DOHH2 (cell line): ENCODE measurements at regions not wholly inside any gene's neighbourhood (a gene's known extent, or its start where the extent isn't known, plus 50 kb on each side); places are given as distances from the start of the nearest gene placed in this dataset.

Experiments
- H3F3A ChIP-seq: fragments of 200-600 bp; sonication (generic), shearing (Covaris generic); 2 replicates; pipeline ENCODE4 v1.6.0; 2016; ENCODE audit warnings: antibody characterized with exemption, mild to moderate bottlenecking; ENCODE audit not compliant: control insufficient read depth, insufficient read depth
- H3K27ac ChIP-seq: fragments of 200-600 bp; sonication (generic); 2 replicates; pipeline ENCODE4 v1.5.1; 2014; ENCODE audit warnings: low read depth, mild to moderate bottlenecking, low read length, moderate library complexity
- H3K27me3 ChIP-seq: fragments of 200-600 bp; sonication (generic); 2 replicates; pipeline ENCODE4 v1.6.1; 2014; ENCODE audit warnings: mild to moderate bottlenecking, low read length, mixed read lengths; ENCODE audit not compliant: control insufficient read depth
- H3K36me3 ChIP-seq: fragments of 200-600 bp; sonication (generic); 2 replicates; pipeline ENCODE4 v1.6.1; 2014; ENCODE audit warnings: mild to moderate bottlenecking, low read length, moderate library complexity, mixed read lengths; ENCODE audit not compliant: control insufficient read depth
- H3K4me1 ChIP-seq: fragments of 200-600 bp; sonication (generic); 2 replicates; pipeline ENCODE4 v1.6.1; 2014; ENCODE audit warnings: mild to moderate bottlenecking, low read length, mixed read lengths; ENCODE audit not compliant: control insufficient read depth
- H3K4me2 ChIP-seq: fragments of 200-600 bp; sonication (generic); 2 replicates; pipeline ENCODE4 v1.6.0; 2014; ENCODE audit warnings: mild to moderate bottlenecking, low read length, moderate library complexity
- H3K4me3 ChIP-seq: fragments of 200-600 bp; sonication (generic); 2 replicates; pipeline ENCODE4 v1.5.1; 2014; ENCODE audit warnings: mild to moderate bottlenecking, low read length, mixed read lengths
- H3K79me2 ChIP-seq: fragments of 200-600 bp; sonication (generic); 2 replicates; pipeline ENCODE4 v1.6.1; 2014; ENCODE audit warnings: mild to moderate bottlenecking, low read length, mixed read lengths; ENCODE audit not compliant: control insufficient read depth
- H3K9me2 ChIP-seq: fragments of 200-600 bp; sonication (generic); replicated peaks from 2 replicates; pipeline ENCODE4 v1.6.1; 2014; ENCODE audit warnings: mild to moderate bottlenecking, low read length, mixed read lengths; ENCODE audit not compliant: control insufficient read depth
- H3K9me3 ChIP-seq: fragments of 200-600 bp; sonication (generic); 2 replicates; pipeline ENCODE4 v1.6.1; 2014; ENCODE audit warnings: antibody characterized with exemption, low read length, mixed read lengths; ENCODE audit not compliant: control insufficient read depth, insufficient read depth
- H4K20me1 ChIP-seq: fragments of 200-600 bp; sonication (generic); 2 replicates; pipeline ENCODE4 v1.6.0; 2014; ENCODE audit warnings: low read depth, mild to moderate bottlenecking, antibody characterized with exemption, low read length, moderate library complexity; ENCODE audit not compliant: control insufficient read depth, insufficient read depth
- CTCF ChIP-seq: fragments of 200-600 bp; sonication (generic); IDR thresholded peaks from one replicate; pipeline ENCODE4 v1.5.1; 2014; ENCODE audit warnings: antibody characterized with exemption, mild to moderate bottlenecking, low read depth, low read length; ENCODE audit not compliant: poor library complexity, severe bottlenecking
- EZH2phosphoT487 ChIP-seq: fragments of 200-600 bp; sonication (generic); IDR thresholded peaks from 2 replicates; pipeline ENCODE4 v1.6.1; 2017; ENCODE audit warnings: borderline replicate concordance, mild to moderate bottlenecking, antibody characterized with exemption, low read length, moderate library complexity, mixed read lengths

DNA sequence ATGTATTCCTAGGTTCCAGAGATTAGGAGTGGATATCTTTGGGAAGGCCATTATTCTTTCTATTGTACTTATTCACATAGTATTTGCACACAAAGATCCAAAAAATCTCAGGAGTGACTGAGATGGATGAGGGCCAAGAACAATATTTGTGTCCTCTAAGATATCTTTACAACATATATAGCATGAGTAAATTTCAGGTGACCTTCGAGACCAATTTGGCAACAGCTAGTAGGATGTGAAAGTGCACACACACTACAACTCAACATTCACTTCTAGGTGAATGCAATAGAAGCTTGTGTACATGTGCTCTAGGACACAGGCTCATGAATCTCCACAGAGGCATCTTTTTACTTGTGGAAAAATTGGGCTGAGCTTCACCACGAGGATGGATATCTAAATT lies 224.0 kb downstream of the C1orf94 start:
- Histone ChIP-seq H4K20me1 (no peaks in the 10 kb centered on the region), H3K27ac (no peak overlapping the region), H3K36me3 (no peaks in the 10 kb centered on the region), H3F3A (no peaks in the 10 kb centered on the region), H3K4me2 (no peak overlapping the region), H3K4me3 (no peak overlapping the region), H3K79me2 (no peaks in the 10 kb centered on the region), H3K27me3 (no peaks in the 10 kb centered on the region), H3K4me1 (no peaks in the 10 kb centered on the region), H3K9me2 (no peaks in the 10 kb centered on the region), H3K9me3 (no peaks in the 10 kb centered on the region)
- TF ChIP-seq CTCF (no peak), EZH2phosphoT487 (no peak)

DNA sequence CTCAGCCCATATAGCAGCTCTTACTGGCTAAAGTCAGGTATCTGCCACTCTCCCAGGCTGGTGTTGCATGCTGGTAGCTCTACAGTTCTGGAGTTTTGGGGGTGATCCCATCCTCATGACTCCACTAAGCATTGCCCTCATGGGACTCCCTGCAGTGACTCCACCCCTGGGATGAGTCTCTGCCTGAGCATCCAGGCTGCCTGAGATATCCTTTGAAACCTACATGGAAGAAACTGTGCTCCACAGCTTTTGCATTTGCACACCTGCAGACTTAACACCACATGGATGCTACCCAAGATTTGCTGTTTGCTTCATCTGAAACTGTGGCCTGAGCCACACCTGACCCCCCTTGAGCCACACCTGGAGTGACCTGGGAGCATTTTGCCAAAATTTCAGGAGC lies 226.4 kb downstream of the C1orf94 start:
- Histone ChIP-seq H3K4me2 (no peak overlapping the region), H3K27me3 (no peaks in the 10 kb centered on the region), H3F3A (no peaks in the 10 kb centered on the region), H3K4me3 (no peak overlapping the region), H3K79me2 (no peaks in the 10 kb centered on the region), H3K27ac (no peak overlapping the region), H4K20me1 (no peaks in the 10 kb centered on the region), H3K9me3 (no peaks in the 10 kb centered on the region), H3K4me1 (no peaks in the 10 kb centered on the region), H3K36me3 (no peaks in the 10 kb centered on the region), H3K9me2 (no peaks in the 10 kb centered on the region)
- TF ChIP-seq CTCF = no peak
- no peak for TF ChIP-seq EZH2phosphoT487

- no peak overlapping the region for H3K4me3 ChIP-seq
- H3K4me2 ChIP-seq = no peak overlapping the region
- H3K27me3 ChIP-seq = no peaks in the 10 kb centered on the region
- no peak overlapping the region for H3K27ac ChIP-seq
- no peaks in the 10 kb centered on the region for H3K9me3 ChIP-seq
- H3F3A ChIP-seq = no peaks in the 10 kb centered on the region
- no peaks in the 10 kb centered on the region for H3K36me3 ChIP-seq
- TF ChIP-seq EZH2phosphoT487 (no peak), CTCF (no peak)
- no peaks in the 10 kb centered on the region for H4K20me1 ChIP-seq
- no peaks in the 10 kb centered on the region; the same call in 1 of the 2 replicates for H3K9me2 ChIP-seq
- no peaks in the 10 kb centered on the region for H3K4me1 ChIP-seq
- H3K79me2 ChIP-seq = no peaks in the 10 kb centered on the region
Measured at GRCh38 chr1:34404804-34405203, 228.1 kb downstream of the C1orf94 start.
